Ishikawa (cell line): ENCODE measurements at regions not wholly inside any gene's neighbourhood (a gene's known extent, or its start where the extent isn't known, plus 50 kb on each side); places are given as distances from the start of the nearest gene placed in this dataset.

Experiments used
- TAF1 ChIP-seq: IDR thresholded peaks from 2 replicates; pipeline ENCODE4 v1.6.1; 2012; ENCODE audit warnings: low read depth, mild to moderate bottlenecking
- YY1 ChIP-seq: IDR thresholded peaks from 2 replicates; pipeline ENCODE4 v1.6.1; 2012; ENCODE audit warnings: low read depth
- TF ChIP-seq, protein P1 (sequence below): IDR thresholded peaks from 2 replicates; pipeline ENCODE4 v1.6.1; 2012

DNA sequence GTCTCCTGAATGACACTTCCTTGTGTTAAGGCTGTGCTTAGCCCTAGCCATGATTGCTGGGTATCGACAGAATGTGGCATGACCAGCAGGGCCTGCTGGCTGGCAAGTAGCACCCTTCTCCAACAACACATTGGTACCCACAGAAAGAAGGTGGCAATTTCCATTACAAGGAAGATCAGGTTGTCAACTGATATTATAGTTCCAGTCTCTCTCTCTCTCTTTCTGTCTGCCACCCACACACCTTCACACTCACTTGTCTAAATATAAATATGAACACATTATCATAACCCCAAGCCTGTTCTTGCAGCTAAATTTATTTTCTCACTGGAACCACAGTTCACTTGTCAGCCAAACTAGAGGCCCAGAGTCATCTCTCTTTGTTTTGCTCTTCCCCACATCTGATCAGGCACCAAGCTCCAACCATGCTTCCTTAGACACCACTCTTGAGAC lies 408.1 kb upstream of the PIK3R1 start:
- TF ChIP-seq, protein P1, sequence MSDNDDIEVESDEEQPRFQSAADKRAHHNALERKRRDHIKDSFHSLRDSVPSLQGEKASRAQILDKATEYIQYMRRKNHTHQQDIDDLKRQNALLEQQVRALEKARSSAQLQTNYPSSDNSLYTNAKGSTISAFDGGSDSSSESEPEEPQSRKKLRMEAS, result no peak
- TF ChIP-seq TAF1 (no peak), YY1 (no peak)
